Upper lobe of left lung (tissue), 4 donors: ENCODE measurements at regions not wholly inside any gene's neighbourhood (a gene's known extent, or its start where the extent isn't known, plus 50 kb on each side); places are given as distances from the start of the nearest gene placed in this dataset.

Experiments
- EP300 ChIP-seq, 4 donors: sonication (generic); formaldehyde crosslinking; IDR thresholded peaks; one replicate each; pipeline ENCODE4 v1.5.1; 2017; ENCODE audit warnings: antibody characterized with exemption in 4 of 4, control low read depth in 2 of 4
- POLR2A ChIP-seq, 4 donors: fragments of 450-650 bp; IDR thresholded peaks; one replicate each; pipeline ENCODE4 v1.5.1; 2016 to 2017; ENCODE audit warnings: antibody characterized with exemption in 4 of 4, mild to moderate bottlenecking in 2 of 4
- POLR2AphosphoS5 ChIP-seq, 2 donors: sonication (generic); formaldehyde crosslinking; IDR thresholded peaks; one replicate each; pipeline ENCODE4 v1.5.1; 2017; ENCODE audit warnings: antibody characterized with exemption in 2 of 2
- TF ChIP-seq, protein P1 (sequence below), 6 experiments: fragments of 450-650 bp in 4 of 6; fragments of 200-600 bp in 2 of 6; sonication (generic) in 2 of 6; IDR thresholded peaks; one replicate each; pipeline ENCODE4 v1.5.1; 2016 to 2019; ENCODE audit warnings: antibody characterized with exemption in 6 of 6

DNA sequence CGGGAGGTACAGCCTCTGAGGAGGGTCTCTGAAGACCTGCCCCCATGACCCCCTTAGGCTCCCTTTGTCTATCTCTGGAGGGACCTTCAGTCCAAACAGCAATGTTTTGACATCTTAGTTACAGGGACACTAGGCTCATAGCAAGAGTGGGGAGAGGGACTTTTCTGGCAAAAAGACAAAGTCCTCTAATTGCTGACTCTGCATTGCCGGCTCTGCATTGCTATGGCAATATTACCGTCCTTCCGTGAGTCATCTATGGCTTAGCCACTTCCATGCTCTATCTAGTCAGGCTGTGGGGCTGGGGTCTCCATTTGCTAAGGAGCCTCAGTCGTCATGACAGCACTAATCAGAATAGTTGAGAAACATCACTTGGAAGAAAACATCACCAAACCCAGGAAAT, 952.6 kb downstream of the KCNMA1 start:
- TF ChIP-seq, protein P1, sequence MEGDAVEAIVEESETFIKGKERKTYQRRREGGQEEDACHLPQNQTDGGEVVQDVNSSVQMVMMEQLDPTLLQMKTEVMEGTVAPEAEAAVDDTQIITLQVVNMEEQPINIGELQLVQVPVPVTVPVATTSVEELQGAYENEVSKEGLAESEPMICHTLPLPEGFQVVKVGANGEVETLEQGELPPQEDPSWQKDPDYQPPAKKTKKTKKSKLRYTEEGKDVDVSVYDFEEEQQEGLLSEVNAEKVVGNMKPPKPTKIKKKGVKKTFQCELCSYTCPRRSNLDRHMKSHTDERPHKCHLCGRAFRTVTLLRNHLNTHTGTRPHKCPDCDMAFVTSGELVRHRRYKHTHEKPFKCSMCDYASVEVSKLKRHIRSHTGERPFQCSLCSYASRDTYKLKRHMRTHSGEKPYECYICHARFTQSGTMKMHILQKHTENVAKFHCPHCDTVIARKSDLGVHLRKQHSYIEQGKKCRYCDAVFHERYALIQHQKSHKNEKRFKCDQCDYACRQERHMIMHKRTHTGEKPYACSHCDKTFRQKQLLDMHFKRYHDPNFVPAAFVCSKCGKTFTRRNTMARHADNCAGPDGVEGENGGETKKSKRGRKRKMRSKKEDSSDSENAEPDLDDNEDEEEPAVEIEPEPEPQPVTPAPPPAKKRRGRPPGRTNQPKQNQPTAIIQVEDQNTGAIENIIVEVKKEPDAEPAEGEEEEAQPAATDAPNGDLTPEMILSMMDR (IDR thresholded peaks at IDR 0.05), result no peak
- TF ChIP-seq POLR2A (IDR thresholded peaks at IDR 0.05), result no peak
- TF ChIP-seq POLR2AphosphoS5 (IDR thresholded peaks at IDR 0.05), result no peak
- TF ChIP-seq EP300 (IDR thresholded peaks at IDR 0.05), result no peak
